ENCODE measurements at regions not wholly inside any gene's neighbourhood (a gene's known extent, or its start where the extent isn't known, plus 50 kb on each side); places are given as distances from the start of the nearest gene placed in this dataset.

GRCh38 chr7:9201928-9202327, 768.5 kb downstream of the NXPH1 start:
- TF ChIP-seq, protein P1, sequence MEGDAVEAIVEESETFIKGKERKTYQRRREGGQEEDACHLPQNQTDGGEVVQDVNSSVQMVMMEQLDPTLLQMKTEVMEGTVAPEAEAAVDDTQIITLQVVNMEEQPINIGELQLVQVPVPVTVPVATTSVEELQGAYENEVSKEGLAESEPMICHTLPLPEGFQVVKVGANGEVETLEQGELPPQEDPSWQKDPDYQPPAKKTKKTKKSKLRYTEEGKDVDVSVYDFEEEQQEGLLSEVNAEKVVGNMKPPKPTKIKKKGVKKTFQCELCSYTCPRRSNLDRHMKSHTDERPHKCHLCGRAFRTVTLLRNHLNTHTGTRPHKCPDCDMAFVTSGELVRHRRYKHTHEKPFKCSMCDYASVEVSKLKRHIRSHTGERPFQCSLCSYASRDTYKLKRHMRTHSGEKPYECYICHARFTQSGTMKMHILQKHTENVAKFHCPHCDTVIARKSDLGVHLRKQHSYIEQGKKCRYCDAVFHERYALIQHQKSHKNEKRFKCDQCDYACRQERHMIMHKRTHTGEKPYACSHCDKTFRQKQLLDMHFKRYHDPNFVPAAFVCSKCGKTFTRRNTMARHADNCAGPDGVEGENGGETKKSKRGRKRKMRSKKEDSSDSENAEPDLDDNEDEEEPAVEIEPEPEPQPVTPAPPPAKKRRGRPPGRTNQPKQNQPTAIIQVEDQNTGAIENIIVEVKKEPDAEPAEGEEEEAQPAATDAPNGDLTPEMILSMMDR (conservative IDR thresholded peaks at IDR 0.05) = no peak
- no peak overlapping the region for H3K27ac ChIP-seq

DNA sequence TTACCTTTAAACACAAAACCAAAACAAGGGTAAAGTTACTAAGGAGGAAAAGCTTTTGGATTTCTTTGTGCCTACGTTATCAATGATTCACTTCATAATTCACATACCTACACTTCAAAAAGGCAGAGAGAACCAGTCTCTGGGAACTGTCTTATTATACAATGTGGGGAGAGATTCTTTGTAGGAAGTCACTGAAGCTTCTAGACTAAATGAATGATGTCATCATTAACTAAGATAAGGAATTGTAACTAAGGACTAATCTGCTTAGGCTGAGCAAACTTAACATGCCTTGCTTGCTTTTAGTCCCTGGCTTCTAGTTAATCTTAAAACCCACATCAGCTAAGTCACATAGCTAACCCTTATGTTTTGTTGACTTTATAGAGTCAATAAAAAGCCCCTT, 771.2 kb downstream of the NXPH1 start:
- H3K27ac ChIP-seq = no peak overlapping the region
- TF ChIP-seq, protein P1 (conservative IDR thresholded peaks at IDR 0.05) = no peak

DNA sequence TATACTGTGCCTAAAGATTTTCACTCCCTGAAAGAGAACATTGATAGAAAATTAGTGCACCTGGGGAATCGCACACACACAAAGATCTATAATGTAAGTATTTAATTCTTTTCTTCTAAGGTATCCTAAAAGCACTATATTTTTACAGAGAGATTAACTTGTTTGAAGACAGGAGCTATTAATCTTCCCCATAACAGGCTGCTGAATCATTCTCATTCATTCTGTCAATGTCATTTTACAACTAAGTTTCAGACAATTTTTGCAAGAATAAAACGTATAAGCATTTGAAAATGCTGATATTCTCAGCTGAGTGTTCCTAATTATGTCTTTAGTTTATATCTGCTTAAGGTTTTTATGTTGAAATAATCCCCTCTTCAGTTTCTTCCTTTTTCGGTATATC, 776.7 kb downstream of the NXPH1 start:
- no peak overlapping the region for H3K27ac ChIP-seq
- TF ChIP-seq, protein P1 (conservative IDR thresholded peaks at IDR 0.05) = no peak

DNA sequence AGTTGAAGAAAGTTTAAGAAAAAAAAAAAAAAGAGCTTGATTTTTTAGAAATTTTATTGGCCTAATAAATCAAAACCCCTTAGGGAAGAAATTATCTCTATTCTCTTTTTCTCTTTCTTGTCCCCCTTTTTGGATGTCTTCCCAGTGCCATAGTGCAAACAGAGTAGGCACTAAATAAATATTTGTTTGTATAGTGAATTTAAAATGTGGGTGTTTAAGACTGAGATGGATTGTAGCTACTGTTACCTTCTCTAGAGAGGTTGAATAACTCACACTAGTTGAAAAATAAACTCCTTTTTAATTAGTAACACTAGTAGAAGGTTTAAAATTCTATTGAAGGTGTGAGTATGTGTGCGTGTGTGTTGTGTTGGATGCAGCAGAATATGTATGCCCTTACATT, 783.8 kb downstream of the NXPH1 start:
- TF ChIP-seq, protein P1 (conservative IDR thresholded peaks at IDR 0.05) = no peak
- H3K27ac ChIP-seq = no peak overlapping the region

DNA sequence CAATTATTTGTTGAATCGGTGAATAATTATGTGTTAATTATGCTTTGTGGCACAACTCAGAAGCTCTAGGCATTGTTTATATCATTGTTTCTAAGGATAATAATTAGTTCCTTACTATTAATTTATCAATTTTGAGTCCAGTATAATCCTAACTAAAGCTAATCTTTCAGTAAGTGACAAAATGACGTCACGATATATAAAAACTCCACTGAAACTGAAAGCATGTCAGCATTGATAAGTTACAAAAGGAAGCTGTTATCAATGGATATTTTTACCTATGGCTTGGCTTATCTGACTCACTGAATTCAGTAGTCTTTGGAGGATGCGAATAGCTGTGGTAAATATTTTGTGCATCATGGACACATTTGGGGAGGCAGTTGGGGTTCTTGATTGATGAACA, 793.1 kb downstream of the NXPH1 start:
- H3K27ac ChIP-seq = no peak overlapping the region
- TF ChIP-seq, protein P1 (conservative IDR thresholded peaks at IDR 0.05) = no peak

DNA sequence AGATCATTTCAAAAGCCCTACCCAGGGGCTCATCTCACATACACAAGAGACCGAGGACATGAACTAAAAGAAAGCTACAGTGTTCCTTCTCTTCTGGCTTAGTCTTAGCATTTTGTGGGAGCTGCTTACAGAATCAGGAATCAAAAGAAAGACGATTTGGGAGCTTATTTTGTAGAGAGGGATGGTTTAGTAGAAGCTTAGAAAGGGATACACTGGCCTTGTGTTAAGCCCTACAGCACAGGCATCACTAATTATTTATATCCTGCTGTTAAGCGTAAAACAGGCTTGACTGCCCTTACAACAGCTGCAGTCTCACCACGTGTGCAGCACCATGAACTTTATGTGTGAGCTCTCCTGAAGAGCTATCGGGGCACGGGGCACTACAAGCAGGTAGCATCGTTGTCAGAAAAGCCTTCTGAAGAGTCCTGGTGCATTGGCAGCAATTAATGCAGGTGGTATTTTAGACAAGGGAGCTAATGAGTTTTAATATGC, 798.3 kb downstream of the NXPH1 start:
- TF ChIP-seq, protein P1 (conservative IDR thresholded peaks at IDR 0.05) = no peak
- H3K27ac ChIP-seq = no peak overlapping the region

DNA sequence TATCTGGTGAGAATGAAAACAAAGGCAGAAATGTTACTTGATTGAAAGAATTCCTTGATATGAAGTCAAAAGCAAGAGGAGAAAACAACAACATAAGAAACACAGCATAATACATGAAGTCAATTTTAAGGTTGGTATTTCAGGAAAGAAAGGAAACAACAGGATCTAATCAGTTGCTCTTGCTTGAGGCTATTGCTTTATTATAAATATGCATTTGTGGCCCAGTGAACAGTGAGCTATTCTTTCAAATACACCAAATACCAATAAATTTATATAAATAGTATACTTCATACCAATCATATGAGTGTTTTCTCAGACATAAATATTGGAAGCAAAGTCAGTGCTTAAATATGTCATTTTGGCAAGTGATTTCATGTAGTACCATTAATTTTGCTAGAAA, 806.6 kb downstream of the NXPH1 start:
- no peak overlapping the region for H3K27ac ChIP-seq
- TF ChIP-seq, protein P1 (conservative IDR thresholded peaks at IDR 0.05) = no peak
